Hypothalamus (tissue), 51 donors: ENCODE measurements at regions not wholly inside any gene's neighbourhood (a gene's known extent, or its start where the extent isn't known, plus 50 kb on each side); places are given as distances from the start of the nearest gene placed in this dataset.
"Not testable (repeated sequence)": the region's sequence is repeated elsewhere in the genome, so short reads cannot be mapped to it uniquely, and the experiment has no call there.

Experiments used
- DNase-seq, 51 donors: peaks; one replicate each; lab custom pipeline; 2025; lab: John Stamatoyannopoulos, UW

DNA sequence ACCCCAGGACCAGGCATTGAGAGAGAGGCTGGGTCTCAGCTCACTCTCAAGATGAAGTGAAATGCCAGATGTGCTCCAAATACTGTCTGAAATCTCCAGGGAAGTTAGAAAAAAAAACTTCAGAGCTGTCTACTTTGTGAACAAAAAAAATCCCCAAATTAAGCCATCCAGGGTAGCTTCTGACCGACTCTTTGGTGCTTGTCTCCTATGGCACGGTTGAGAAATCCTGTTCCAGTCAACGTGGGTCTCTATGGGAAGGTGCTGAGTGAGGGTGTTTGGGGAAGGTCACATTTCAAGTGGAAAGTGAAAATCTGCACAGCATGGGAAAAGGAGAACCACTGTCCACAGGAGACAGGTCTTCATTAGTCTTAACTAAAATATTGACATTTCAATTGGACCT is 322.5 kb upstream of the CFAP20DC start:
- DNase-seq = no peak

DNA sequence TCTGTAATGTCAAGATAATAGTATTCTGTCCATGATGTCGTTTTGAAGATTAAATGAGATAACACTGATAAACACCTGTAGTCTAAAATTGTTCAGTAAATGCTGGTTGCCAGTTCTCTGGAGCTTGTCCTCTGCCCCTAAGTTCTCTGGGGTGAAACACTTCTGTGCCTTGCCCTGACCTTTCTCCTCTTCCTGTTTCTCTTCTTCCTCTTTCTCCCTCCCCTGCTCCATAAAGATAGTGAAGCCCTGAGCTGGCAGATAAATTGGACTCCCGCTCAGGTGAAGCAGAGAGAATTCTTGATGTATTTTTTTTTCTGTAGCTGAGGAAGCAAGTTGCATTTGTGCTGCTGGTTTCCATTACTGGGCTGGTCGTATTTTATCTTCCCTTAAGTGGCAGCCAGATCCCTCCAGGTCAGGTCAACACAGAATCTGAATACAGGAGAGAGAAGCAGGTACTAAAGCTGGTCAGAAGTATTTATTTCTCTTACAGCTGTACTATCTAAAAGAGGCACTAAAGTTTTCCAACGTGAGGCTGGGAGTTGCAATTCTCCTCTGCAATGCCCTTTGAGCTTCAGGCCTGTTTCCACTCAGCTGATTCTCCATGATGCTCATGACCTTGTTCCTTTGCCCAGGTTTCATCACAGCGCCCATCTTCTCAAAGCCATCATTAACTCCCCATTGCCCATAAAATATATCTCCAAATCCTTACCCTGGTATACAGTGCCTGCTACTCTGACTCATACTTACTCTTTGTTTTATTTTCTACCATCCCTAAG is 319.3 kb upstream of the CFAP20DC start:
- no peak for DNase-seq

DNA sequence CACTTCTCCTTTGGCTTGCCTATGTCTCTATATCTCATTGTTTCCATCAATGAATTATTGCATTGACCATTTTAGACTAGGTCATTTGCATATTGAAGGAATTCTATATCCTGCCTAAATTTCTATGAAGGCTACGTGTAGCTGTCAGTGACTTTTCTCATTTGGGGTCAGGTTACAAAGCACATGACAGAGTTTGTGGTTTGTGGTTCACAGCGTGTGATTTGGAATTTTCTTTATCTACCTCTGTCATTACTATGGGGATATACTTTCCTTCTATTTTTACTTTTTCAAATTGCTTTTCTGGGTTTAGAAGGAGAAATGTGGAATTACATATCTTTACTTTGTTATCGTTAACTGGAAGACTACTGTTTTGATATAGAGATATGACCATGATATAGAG is 317.3 kb upstream of the CFAP20DC start:
- DNase-seq = no peak

DNA sequence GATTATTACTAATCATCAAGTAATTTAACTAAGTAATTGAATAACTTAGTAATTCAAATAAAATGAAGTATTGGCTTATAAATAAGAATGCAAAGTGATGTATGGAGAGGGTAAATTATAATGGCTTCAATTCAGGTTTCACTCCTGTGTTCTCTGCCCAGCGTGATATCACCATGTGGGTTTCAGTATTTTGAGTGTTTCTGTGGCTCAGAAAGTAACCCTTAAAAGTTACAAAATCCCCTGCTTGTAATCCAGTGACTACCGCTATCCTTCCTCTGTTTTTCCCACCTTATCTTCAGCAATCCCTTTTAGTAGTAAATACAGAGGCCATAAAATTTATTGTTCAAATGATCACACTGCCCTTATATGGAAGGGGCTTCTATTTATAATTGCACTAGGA is 316.4 kb upstream of the CFAP20DC start:
- DNase-seq = no peak

DNA sequence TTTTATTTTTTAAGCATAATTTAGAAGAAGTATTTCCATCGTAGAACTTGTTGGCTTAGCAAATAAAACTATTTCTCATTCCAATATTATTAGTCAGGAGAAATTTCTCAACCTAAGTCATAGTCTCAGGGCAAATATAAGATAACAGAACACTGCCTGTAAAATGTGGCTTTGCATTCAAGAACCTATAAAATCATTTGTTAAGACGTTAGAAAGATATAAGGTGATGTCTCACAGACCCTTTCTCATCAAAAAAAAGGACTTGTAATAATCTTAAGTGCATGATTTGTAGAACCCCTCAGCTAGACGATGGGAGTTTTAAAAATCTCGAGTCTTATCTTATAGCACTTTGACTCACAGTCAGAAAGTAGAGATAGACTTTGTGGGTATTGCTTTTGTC is 314.7 kb upstream of the CFAP20DC start:
- DNase-seq = no peak

DNA sequence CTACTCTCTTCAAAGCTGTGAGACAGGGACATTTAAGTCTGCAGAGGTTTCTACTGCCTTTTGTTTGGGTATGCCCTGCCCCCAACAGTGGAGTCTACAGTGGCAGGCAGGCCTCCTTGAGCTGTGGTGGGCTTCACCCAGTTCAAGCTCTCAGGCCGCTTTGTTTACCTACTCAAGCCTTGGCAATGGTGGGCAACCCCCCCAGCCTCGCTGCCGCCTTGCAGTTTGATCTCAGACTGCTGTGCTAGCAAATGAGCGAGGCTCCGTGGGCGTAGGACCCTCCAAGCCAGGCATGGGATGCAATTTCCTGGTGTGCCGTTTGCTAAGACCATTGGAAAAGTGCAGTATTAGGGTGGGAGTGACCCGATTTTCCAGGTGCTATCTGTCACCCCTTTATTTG is 310.5 kb upstream of the CFAP20DC start:
- not testable (repeated sequence) for DNase-seq

DNA sequence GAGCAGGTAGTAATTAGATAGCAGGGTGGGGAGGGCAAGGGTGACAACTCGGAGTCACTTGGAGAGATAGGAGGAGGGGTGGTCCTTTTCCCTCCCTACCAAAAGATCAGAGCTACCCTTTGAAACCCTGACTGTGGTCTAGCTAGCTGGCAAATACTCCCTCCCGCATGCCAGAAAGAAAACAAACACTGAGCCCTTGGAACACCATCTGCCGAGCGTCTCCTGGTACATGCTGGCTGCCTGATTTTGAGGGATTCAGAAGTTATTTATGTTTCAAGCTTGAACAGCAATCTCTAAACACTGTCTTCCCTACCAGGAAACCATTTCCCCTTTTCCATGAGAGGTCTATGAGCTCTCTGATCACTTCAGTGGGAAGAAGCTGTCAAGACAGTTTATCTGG is 291.6 kb upstream of the CFAP20DC start:
- peak in 1 of 51 donors; percentile 0 for DNase-seq

DNA sequence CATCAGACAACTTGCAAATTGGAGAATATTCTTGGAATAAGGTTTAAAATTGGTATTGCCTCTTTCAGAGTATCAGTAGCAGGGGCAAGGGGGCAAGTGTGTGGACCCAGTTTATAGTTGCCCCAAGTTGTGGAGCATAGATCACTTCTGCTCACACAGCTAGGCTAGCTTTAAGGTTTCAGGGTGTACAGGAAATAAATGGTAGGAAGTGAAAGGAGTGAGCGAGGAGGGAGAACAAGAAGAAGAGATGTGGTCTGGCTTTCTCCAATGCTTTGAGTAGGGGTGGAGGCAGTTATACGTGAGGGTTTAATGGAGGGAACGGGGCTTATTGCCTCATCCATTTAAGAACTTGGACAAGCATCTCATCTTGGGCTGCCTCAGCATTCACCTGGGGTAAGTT is 290.0 kb upstream of the CFAP20DC start:
- no peak for DNase-seq

DNA sequence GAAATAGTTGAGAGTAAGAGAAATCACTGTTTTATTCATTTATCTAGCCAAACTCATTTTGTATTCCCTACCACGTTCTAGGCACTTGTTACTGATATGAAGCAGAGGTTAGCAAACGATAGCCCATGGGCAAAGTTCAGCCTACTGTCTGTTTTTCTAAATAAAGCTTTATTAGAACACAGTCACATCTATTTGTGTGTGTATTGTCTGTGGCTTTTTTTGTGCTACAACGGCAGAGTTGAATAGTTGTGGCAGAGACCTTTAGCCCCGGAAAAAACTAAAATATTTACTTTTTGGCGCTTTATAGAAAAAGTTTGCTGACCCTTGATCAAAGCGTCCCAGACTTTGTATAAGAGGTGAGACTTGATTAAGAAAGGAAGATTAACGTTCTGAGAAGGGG is 289.1 kb upstream of the CFAP20DC start:
- no peak for DNase-seq

DNA sequence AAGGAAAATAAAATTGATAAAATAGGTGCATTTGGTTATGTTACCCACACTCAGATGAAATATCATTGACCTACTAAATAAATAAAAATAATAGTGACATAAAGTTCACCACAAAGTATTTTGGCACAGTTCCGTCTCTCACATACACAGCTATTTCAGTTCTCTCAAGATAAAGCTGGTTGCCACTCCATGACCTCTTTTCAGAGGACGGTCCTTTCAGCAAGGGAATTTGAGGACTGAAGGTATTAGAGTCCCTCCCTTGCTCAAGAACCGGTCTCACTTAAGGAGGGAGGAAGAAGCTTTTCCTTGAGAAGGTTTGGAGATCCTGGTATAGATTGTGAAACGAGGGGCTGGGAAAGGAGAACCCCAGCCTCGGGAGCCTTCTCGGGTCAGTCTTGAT is 285.5 kb upstream of the CFAP20DC start:
- DNase-seq = no peak

DNA sequence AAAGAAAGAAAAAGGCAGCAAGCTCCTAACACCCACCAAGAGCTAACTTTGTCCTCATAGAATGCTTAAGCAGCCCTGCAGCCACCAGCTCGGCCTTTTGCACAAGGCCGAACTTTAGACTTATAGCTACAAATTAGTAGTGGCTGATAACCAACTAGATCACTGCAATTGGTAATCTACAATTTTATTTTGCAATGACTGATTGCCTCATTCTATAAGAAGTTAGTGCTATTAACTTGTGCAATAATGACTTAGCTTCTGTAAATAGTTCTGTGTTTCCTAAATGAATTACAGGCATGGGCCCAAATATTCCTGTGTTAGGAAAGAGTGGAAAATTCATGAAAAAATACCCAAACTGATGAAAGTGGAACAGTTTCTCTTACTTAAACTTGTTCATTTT is 284.8 kb upstream of the CFAP20DC start:
- DNase-seq = no peak

DNA sequence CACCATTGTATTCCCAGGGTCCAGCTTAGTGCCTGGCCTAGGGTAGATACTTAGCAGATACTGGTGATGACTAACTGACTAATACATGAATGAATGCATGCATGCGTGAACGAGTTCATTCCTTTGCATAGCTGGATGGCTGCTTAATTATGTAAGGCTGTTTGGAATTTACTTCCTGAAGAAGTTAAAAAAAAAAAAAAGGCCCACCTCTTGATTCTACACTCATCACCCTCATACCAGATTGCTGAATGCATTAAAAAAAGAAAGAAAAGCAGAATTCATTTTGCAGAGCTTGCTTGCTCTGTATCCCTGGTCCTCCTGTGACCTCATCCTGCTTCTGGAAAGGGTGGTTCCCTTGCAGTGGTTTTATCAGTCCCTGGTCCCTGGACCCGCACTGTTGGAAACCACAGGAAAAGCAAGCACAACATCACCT is 277.6 kb upstream of the CFAP20DC start:
- no peak for DNase-seq

DNA sequence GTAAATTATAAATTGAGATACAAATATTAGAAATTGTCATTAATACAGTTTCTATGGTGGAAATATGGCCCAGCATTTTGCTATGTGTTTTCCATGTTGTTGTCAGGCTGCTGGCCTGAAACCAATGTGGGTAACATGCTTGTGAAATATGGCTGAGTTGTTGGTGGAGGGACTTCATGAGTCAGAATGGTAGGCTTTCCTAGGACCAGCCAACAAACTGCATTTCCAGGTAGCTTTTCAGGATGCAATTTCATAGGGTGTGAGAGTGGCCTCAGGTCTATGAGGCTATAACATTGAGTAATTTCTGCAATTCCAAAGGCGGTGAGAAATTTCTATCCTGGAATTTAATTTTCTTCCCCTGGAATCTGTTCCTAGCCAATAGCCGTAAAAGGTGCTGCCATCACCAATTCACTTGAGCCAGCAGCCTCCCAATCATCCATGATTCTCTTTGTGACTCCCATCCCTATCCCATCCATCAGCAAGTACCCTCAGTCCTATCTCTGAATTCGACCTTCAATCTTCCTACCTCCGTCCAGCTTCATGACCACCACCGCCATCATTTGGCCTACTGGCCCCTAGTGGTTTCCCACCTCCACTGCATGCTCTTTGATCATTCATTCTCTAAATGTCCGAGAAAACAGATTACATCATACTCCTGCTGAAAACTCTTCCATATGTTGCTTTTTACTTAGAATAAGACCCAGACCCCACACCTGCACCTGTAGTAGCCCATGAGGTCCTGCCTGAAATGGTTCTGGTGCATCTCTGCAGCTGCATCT is 276.6 kb upstream of the CFAP20DC start:
- no peak for DNase-seq

DNA sequence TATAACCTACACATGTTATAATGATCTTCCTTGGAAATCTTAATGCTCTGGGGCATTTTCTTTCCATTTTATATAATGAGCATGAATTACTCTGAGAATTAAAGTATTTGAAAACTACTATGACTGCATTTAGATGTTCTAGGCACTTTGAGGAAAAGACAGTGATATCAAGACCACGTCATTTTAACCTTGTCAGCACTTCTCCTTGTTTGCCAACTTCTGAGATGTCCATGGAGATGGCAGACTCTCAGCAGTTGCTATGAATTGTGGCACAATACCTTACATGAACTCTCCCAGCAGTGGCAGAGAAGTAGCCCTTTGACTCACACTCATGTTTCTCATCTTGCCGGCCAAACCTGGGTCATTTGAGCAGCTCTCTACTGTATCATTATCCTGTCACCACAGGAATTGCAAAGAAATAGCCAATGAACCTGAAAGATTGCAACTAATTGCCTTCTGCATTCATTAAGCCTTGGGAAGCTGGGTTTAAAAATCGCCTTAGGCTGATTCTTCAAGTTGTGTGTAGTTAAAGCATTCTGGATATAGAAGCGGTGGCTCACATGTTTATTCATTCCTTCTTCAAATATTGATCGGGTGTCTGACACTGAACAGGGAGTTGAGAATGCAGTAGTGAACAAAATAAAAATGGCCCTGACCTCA is 272.2 kb upstream of the CFAP20DC start:
- no peak for DNase-seq

DNA sequence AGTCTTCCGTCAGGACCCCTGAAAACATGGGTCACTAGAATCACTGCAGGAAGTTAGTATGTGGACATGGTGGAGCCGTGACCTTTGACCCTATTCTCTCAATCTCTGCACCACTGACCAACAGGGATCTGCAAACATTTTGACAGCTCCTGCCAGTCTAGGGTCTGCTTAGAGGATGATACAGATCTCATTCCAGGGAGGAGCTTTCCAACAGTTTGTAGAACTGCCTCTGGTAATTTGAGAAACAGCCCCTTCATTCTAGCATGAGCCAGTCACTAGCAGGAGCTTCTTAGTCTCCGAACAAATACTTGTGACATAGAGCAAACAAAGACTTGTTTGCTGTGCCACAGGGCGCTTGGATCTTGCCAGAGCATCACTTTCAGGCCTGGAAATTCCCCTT is 270.3 kb upstream of the CFAP20DC start:
- DNase-seq = no peak

DNA sequence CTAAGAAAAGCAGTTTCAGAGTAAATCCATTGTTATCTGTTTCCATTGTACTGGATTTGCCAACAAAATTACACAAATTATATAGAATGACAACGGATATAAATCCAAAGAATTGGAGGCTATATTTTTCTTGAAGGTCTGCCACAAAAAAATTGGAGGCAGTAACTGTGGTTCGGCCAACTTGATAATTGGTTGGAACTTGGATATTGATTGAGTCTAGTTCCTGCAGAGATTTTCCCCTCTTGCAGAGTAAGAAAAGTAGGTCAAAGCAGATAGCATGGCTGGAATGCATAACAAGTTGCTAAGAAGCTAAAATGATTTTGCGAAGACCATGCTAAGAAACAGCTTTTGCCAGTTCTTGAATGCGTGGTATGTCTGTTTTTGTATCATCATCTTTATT is 269.6 kb upstream of the CFAP20DC start:
- no peak for DNase-seq

DNA sequence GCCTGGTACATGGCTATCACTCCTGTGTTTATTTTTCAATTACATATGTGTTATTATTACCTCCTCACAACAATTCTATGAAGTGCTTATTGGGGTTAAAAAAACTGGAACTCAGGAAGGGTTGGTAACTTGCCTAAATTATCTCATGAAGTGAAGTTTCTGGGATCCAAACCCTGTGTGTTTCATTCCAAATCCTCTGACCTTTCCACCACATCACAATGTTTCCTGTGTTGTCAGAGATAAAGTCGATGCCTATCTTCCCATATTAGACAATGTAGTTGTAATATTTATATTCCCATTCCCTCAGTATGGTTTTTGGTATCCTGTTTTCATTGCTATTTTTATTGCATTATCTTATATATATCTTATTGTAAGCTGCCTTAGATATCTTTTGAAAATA is 269.1 kb upstream of the CFAP20DC start:
- no peak for DNase-seq

DNA sequence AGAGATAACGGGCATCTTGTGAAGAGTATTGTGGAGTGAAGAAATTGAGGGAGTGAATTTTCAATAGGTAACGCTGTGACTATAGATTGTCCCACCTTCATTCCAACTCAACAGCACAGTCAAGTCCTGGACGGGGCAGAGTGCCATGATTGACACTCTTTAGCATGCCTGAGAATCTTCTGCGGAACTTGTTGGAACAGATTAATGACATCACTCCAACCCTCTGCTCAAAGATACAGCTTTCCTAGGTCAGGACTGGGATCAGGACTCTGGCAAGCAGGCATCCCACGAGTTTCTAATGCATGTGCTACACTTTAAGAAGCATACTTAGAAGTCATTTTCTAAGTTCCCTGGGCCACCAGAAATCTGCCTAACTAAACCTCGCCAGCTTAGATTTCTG is 267.6 kb upstream of the CFAP20DC start:
- DNase-seq = no peak

DNA sequence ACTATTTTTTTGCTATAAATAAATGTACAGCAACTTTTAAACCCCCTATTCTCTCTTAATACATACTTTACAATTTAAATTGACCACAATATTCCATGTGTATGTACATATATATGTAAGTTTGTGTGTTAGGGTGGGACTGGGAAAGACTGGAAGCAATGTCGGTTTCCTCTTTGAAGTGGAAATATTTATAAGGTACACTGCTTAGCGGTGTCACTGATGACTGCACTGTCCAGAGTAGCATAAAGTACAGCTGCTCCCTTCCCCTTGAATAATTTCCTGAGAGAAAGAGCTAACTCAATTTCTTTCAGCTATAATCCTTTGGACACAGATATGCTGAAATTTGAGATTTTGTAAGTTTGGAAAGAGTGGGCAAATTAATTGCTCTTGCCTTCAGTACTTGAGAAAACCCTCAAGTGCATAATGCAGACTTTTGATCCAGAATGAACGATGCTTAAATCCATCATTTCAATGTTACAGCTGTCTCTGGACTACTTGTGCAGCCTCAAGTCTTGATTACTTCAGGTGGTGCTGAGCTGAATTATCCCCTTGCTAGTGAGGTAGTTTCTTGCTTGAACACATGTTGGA is 267.0 kb upstream of the CFAP20DC start:
- no peak for DNase-seq

DNA sequence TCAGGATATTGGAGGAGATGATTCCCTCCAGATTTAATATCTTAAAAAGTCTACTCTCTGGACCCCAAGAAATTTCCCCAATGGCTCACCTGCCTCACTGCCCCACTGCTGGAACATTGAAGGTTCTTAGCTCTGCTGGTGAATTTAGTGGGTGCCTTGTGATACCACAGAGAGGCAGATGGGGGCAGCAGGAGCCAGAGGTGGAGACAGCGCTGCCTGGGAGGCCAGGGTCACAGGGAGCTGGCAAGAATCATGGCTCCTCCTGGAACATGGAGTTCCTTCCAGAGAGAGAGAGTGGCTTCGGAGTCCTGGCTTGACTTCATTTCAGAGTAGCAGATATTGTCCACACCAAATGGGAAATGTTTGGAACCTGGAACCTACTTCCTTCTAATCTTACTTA is 263.5 kb upstream of the CFAP20DC start:
- peak in 17 of 51 donors; percentile 1 to 29 (median 5) for DNase-seq

DNA sequence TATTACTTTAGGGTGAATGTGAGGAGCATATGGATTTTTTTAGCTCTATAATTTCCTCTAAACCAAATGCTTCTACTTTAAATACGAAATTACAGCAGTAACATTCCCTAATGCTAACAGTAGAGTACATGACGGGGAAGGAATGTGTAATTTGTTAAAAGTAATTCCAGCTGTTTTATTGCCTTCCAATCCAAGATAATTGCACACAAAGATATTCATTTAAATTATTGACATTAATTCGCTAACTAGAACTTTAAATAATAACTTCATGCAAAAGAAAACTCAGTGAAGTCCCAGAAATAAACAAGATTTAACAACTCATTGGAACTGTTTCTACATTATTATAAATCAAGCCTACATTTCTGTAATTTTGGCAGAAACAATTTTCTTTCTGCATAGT is 261.4 kb upstream of the CFAP20DC start:
- DNase-seq = no peak
